Glutamatergic neuron (in vitro differentiated cells): ENCODE measurements at regions not wholly inside any gene's neighbourhood (a gene's known extent, or its start where the extent isn't known, plus 50 kb on each side); places are given as distances from the start of the nearest gene placed in this dataset.

Experiments
- DNase-seq: peaks from one replicate; pipeline ENCODE4 v3.0.0; 2022
- H3K27ac Mint-ChIP-seq: one replicate; pipeline ENCODE4 v1.8.0; 2020; ENCODE audit warnings: mild to moderate bottlenecking, mixed read lengths, inconsistent platforms; ENCODE audit not compliant: unreplicated experiment
- H3K27me3 Mint-ChIP-seq: one replicate; pipeline ENCODE4 v1.8.0; 2020; ENCODE audit warnings: mild to moderate bottlenecking, moderate library complexity, mixed read lengths, inconsistent platforms; ENCODE audit not compliant: unreplicated experiment
- H3K36me3 Mint-ChIP-seq: one replicate; pipeline ENCODE4 v1.8.0; 2020; ENCODE audit warnings: mild to moderate bottlenecking, mixed read lengths, inconsistent platforms; ENCODE audit not compliant: unreplicated experiment
- H3K4me1 Mint-ChIP-seq: one replicate; pipeline ENCODE4 v1.8.0; 2020; ENCODE audit warnings: mild to moderate bottlenecking, low read depth, mixed read lengths, inconsistent platforms; ENCODE audit not compliant: unreplicated experiment
- H3K4me3 Mint-ChIP-seq: one replicate; pipeline ENCODE4 v1.8.0; 2020; ENCODE audit warnings: mild to moderate bottlenecking, mixed read lengths, inconsistent platforms; ENCODE audit not compliant: unreplicated experiment
- H3K9me3 Mint-ChIP-seq: one replicate; pipeline ENCODE4 v1.8.0; 2020; ENCODE audit warnings: mild to moderate bottlenecking, moderate library complexity, mixed read lengths, inconsistent platforms; ENCODE audit not compliant: unreplicated experiment
- TF ChIP-seq, protein P1 (sequence below): fragments of 200-600 bp; sonication (generic); IDR thresholded peaks from one replicate; pipeline ENCODE4 v1.5.0; 2021; ENCODE audit not compliant: partially characterized antibody, unreplicated experiment

DNA sequence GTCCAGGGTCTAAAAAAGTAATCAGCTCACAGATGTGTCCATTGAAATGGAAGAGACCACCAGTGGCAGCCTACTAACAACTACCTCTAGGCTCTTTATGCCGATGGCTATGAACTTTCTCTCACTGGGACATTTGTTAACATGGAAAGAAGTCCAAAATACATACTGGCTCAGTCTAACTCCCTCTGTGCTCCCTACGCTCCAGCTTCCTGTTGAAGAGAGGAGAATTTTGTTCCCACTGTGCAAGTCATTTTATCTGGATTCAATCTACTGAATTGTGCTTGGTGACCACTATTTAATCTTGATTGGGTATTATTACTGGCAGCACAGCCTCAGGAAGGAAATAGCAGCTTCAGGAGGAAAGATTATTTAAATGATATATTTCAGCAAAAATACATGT is 128.8 kb upstream of the ARGLU1 start:
- no peaks in the 10 kb centered on the region for H3K4me1 Mint-ChIP-seq
- TF ChIP-seq, protein P1, sequence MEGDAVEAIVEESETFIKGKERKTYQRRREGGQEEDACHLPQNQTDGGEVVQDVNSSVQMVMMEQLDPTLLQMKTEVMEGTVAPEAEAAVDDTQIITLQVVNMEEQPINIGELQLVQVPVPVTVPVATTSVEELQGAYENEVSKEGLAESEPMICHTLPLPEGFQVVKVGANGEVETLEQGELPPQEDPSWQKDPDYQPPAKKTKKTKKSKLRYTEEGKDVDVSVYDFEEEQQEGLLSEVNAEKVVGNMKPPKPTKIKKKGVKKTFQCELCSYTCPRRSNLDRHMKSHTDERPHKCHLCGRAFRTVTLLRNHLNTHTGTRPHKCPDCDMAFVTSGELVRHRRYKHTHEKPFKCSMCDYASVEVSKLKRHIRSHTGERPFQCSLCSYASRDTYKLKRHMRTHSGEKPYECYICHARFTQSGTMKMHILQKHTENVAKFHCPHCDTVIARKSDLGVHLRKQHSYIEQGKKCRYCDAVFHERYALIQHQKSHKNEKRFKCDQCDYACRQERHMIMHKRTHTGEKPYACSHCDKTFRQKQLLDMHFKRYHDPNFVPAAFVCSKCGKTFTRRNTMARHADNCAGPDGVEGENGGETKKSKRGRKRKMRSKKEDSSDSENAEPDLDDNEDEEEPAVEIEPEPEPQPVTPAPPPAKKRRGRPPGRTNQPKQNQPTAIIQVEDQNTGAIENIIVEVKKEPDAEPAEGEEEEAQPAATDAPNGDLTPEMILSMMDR = no peak
- H3K9me3 Mint-ChIP-seq = no peaks in the 10 kb centered on the region
- H3K27ac Mint-ChIP-seq = no peak overlapping the region
- H3K27me3 Mint-ChIP-seq = no peaks in the 10 kb centered on the region
- H3K36me3 Mint-ChIP-seq = no peaks in the 10 kb centered on the region
- DNase-seq = no peak
- no peak overlapping the region for H3K4me3 Mint-ChIP-seq

DNA sequence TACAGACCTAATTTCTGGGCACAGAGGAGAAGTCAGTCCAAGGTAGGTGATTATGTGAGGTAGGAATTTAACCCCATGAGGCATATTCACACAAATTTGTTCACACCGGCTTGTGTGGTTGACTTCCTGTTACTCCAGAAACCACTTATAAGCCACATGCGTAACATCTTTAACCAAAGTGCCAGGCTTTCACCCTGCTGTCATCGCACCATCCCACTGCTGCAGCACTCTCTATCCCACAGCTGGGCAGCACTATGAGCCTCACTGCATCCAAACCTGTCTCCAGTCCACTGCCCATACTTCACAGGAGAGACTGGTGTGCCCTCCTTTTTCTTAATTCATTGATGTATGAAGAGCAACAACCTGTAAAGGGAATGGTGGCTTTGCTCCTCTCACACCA is 128.2 kb upstream of the ARGLU1 start:
- TF ChIP-seq, protein P1 = no peak
- Mint-ChIP-seq H3K4me3 (no peak overlapping the region), H3K9me3 (no peaks in the 10 kb centered on the region), H3K27ac (no peak overlapping the region), H3K27me3 (no peaks in the 10 kb centered on the region), H3K36me3 (no peaks in the 10 kb centered on the region), H3K4me1 (no peaks in the 10 kb centered on the region)
- DNase-seq = no peak

DNA sequence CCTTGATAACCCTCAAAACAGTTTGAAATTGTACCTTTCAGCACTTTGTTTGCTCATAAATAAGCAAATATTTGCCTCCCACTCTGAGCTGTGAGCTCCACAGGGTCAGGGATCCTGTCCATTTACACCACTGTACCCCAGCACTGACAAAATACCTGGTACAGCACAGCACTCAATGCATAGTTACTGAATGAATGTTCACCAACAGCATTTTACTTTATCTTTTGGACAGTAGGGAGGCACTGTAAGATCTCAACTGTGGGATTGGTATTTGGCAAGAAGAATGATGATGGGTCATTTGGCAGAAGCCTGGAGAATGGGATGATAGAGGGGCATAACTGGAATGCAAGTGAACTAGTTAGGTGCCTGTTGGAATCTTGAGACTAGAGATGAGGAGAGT is 127.2 kb upstream of the ARGLU1 start:
- no peaks in the 10 kb centered on the region for H3K4me1 Mint-ChIP-seq
- TF ChIP-seq, protein P1 = no peak
- H3K4me3 Mint-ChIP-seq = no peak overlapping the region
- H3K36me3 Mint-ChIP-seq = no peaks in the 10 kb centered on the region
- no peak for DNase-seq
- H3K27ac Mint-ChIP-seq = no peak overlapping the region
- no peaks in the 10 kb centered on the region for H3K27me3 Mint-ChIP-seq
- no peaks in the 10 kb centered on the region for H3K9me3 Mint-ChIP-seq

DNA sequence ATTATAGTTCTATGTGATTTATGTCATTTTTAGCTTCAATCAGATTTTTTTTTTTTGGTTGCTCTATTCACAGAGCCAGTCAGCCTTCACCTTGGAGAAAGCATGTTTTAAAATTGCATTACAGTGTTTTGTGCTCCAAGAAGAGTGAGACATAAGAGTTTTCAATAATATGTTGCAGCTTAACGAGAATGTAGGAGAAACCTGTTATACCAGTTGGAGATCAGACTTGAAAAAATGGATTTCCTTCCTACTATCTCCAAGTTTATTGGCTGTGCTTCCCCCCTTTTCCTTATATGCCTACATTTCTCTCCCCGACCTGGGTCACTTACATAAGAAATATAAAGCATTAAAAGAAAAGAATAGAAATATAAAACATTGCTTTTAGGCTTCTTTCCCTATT is 123.9 kb upstream of the ARGLU1 start:
- Mint-ChIP-seq H3K4me3 (no peak overlapping the region), H3K36me3 (no peaks in the 10 kb centered on the region), H3K27me3 (no peaks in the 10 kb centered on the region), H3K4me1 (no peaks in the 10 kb centered on the region), H3K27ac (no peak overlapping the region), H3K9me3 (no peaks in the 10 kb centered on the region)
- TF ChIP-seq, protein P1 = no peak
- DNase-seq = no peak

DNA sequence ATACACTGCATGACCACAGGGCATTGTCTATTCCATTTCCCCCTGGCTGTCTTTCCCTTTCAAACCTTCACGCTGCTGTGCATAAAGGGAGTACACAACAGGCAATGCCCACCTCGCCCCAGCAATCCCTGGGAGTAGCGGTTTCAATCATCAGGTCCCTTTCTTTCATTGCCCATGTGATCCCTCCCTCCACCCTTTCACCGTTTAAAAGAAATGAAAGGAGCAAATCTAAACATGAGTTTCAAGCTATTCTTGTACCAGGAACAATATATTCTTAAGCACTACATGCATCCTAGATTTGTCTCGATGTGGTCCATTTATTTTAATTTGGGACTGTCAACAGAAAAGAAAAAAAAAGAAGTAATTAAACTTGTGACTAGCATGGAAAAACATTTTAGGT is 123.4 kb upstream of the ARGLU1 start:
- no peaks in the 10 kb centered on the region for H3K9me3 Mint-ChIP-seq
- DNase-seq = no peak
- TF ChIP-seq, protein P1 = no peak
- H3K27me3 Mint-ChIP-seq = no peaks in the 10 kb centered on the region
- no peak overlapping the region for H3K4me3 Mint-ChIP-seq
- H3K36me3 Mint-ChIP-seq = no peaks in the 10 kb centered on the region
- H3K4me1 Mint-ChIP-seq = no peaks in the 10 kb centered on the region
- H3K27ac Mint-ChIP-seq = no peak overlapping the region
